Transverse colon (tissue), 4 donors: ENCODE measurements at regions not wholly inside any gene's neighbourhood (a gene's known extent, or its start where the extent isn't known, plus 50 kb on each side); places are given as distances from the start of the nearest gene placed in this dataset.

Experiments
- CTCF ChIP-seq, 5 experiments: fragments of 200-600 bp in 3 of 5; fragments of 450-650 bp in 2 of 5; sonication (generic) in 3 of 5; IDR thresholded peaks; 1 replicate in 2 of 5; 2 replicates in 3 of 5; pipeline ENCODE4 v1.5.1; 2016 to 2017; ENCODE audit warnings: antibody characterized with exemption in 5 of 5, inconsistent platforms in 3 of 5, mild to moderate bottlenecking in 2 of 5, moderate library complexity in 1 of 5
- POLR2A ChIP-seq: fragments of 450-650 bp; IDR thresholded peaks from one replicate; pipeline ENCODE4 v1.6.1; 2016; ENCODE audit warnings: antibody characterized with exemption, mild to moderate bottlenecking, moderate library complexity
- POLR2AphosphoS5 ChIP-seq, 3 donors: sonication (generic); formaldehyde crosslinking; IDR thresholded peaks; one replicate each; pipeline ENCODE4 v1.6.1; 2016; ENCODE audit warnings: antibody characterized with exemption in 3 of 3

GRCh38 chr1:187275346-187275745 lies 446.6 kb downstream of the PLA2G4A start:
- no peak for TF ChIP-seq POLR2A
- TF ChIP-seq CTCF (IDR thresholded peaks at IDR 0.05): no peak
- no peak for TF ChIP-seq POLR2AphosphoS5 (IDR thresholded peaks at IDR 0.05)
